Hepatocyte (in vitro differentiated cells): ENCODE measurements at regions not wholly inside any gene's neighbourhood (a gene's known extent, or its start where the extent isn't known, plus 50 kb on each side); places are given as distances from the start of the nearest gene placed in this dataset.

Experiments
- DNase-seq: peaks from one replicate; pipeline ENCODE4 v3.0.0-alpha.2; 2016; ENCODE audit warnings: low spot score
- H2AFZ ChIP-seq: fragments of 200-600 bp; sonication (generic); 2 replicates; pipeline ENCODE4 v1.6.0; 2016; ENCODE audit warnings: antibody characterized with exemption, mild to moderate bottlenecking
- H3K27ac ChIP-seq: fragments of 200-600 bp; sonication (generic); 2 replicates; pipeline ENCODE4 v1.5.1; 2016; ENCODE audit warnings: mild to moderate bottlenecking
- H3K27me3 ChIP-seq: fragments of 200-600 bp; sonication (generic); 2 replicates; pipeline ENCODE4 v1.6.1; 2016
- H3K36me3 ChIP-seq: fragments of 200-600 bp; sonication (generic); replicated peaks from 2 replicates; pipeline ENCODE4 v1.5.1; 2016; ENCODE audit warnings: low read depth; ENCODE audit not compliant: insufficient read depth
- H3K4me1 ChIP-seq: fragments of 200-600 bp; sonication (generic); 2 replicates; pipeline ENCODE4 v1.5.1; 2016; ENCODE audit warnings: mild to moderate bottlenecking, moderate library complexity; ENCODE audit not compliant: insufficient read depth
- H3K4me2 ChIP-seq: fragments of 200-600 bp; sonication (generic); 2 replicates; pipeline ENCODE4 v1.6.0; 2016
- H3K4me3 ChIP-seq: fragments of 200-600 bp; sonication (generic); 2 replicates; pipeline ENCODE4 v1.5.1; 2016; ENCODE audit warnings: mild to moderate bottlenecking
- H3K79me2 ChIP-seq: fragments of 200-600 bp; sonication (generic); 2 replicates; pipeline ENCODE4 v1.6.0; 2017; ENCODE audit warnings: mild to moderate bottlenecking
- H3K9me2 ChIP-seq: fragments of 200-600 bp; sonication (generic); replicated peaks from 2 replicates; pipeline ENCODE4 v1.6.0; 2017; ENCODE audit warnings: mild to moderate bottlenecking; ENCODE audit not compliant: insufficient read depth
- H3K9me3 ChIP-seq: fragments of 200-600 bp; sonication (generic); 2 replicates; pipeline ENCODE4 v1.5.1; 2016; ENCODE audit warnings: low read depth, mild to moderate bottlenecking
- H4K20me1 ChIP-seq: fragments of 200-600 bp; sonication (generic); 2 replicates; pipeline ENCODE4 v1.6.0; 2016; ENCODE audit warnings: mild to moderate bottlenecking; ENCODE audit not compliant: insufficient read depth, poor library complexity, severe bottlenecking
- EZH2 ChIP-seq: fragments of 200-600 bp; sonication (generic); IDR thresholded peaks from 2 replicates; pipeline ENCODE4 v1.6.1; 2016; ENCODE audit warnings: antibody characterized with exemption, mild to moderate bottlenecking, borderline replicate concordance
- EZH2phosphoT487 ChIP-seq: fragments of 200-600 bp; sonication (generic); IDR thresholded peaks from one replicate; pipeline ENCODE4 v1.6.1; 2018; ENCODE audit warnings: antibody characterized with exemption, mild to moderate bottlenecking, low read depth, moderate library complexity; ENCODE audit not compliant: unreplicated experiment, severe bottlenecking
- WGBS: methylation state at CpG from one replicate; pipeline ENCODE4 v1.1.6; 2016; ENCODE audit warnings: low lambda C conversion rate; ENCODE audit errors: missing lambda C conversion rate; 5-methylcytosine and 5-hydroxymethylcytosine counted together
- TF ChIP-seq, protein P1 (sequence below): fragments of 200-600 bp; sonication (generic); IDR thresholded peaks from 2 replicates; pipeline ENCODE4 v1.5.1; 2016; ENCODE audit warnings: antibody characterized with exemption, mild to moderate bottlenecking; ENCODE audit not compliant: poor library complexity

DNA sequence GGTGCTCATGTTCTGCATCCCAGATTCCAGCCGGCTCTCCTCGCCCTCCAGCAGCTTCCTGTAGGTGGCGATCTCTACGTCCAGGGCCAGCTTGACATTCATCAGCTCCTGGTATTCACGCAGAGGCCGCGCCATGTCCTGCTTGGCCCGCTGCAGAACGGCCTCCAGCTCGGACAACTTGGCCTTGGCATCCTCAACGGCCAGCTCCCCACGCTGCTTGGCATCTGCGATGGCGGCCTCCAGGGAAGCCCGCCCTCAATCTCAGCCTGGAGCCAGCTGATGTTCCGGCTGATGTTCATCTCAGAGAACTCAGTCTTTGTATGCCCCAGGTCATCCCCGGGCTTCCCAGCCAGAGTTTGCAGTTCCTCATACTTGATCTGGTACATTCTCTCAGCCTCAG is 431.8 kb upstream of the DIPK2B start:
- Histone ChIP-seq H3K36me3 (no peaks in the 10 kb centered on the region), H3K9me2 (no peaks in the 10 kb centered on the region), H3K27ac (no peak overlapping the region), H3K4me1 (no peaks in the 10 kb centered on the region), H3K4me3 (no peak overlapping the region), H3K79me2 (no peaks in the 10 kb centered on the region), H4K20me1 (no peaks in the 10 kb centered on the region), H3K4me2 (no peak overlapping the region), H3K27me3 (no peaks in the 10 kb centered on the region), H2AFZ (no peak overlapping the region), H3K9me3 (no peaks in the 10 kb centered on the region)
- WGBS: 94% methylated on average over 17 of the region's 17 CpGs
- TF ChIP-seq EZH2 (no peak), EZH2phosphoT487 (no peak)
- TF ChIP-seq, protein P1, sequence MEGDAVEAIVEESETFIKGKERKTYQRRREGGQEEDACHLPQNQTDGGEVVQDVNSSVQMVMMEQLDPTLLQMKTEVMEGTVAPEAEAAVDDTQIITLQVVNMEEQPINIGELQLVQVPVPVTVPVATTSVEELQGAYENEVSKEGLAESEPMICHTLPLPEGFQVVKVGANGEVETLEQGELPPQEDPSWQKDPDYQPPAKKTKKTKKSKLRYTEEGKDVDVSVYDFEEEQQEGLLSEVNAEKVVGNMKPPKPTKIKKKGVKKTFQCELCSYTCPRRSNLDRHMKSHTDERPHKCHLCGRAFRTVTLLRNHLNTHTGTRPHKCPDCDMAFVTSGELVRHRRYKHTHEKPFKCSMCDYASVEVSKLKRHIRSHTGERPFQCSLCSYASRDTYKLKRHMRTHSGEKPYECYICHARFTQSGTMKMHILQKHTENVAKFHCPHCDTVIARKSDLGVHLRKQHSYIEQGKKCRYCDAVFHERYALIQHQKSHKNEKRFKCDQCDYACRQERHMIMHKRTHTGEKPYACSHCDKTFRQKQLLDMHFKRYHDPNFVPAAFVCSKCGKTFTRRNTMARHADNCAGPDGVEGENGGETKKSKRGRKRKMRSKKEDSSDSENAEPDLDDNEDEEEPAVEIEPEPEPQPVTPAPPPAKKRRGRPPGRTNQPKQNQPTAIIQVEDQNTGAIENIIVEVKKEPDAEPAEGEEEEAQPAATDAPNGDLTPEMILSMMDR: no peak
- no peak for DNase-seq

DNA sequence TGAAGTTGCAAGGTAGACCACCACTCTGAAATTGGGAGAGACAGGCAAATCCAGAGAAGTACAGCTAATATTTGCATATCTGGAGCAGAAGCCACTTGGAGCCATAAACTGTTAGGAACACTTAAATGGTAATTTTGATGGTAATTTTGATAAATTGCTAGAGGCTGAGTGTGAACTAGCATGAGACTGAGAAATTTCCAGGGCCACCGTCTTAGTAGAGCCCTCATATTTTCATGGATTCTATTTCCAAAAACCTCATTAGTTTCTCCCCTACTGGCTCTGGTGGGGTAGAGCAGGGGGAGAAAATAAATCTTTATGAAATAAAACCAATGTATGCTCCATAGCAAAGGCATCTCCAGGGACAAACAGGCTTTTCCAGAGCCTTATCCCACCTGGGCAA is 429.4 kb upstream of the DIPK2B start:
- no peak overlapping the region for H3K4me3 ChIP-seq
- WGBS: 85% methylated on average over 1 of the region's 1 CpG
- H2AFZ ChIP-seq: no peak overlapping the region
- H4K20me1 ChIP-seq: no peaks in the 10 kb centered on the region
- H3K4me1 ChIP-seq: no peaks in the 10 kb centered on the region
- H3K27ac ChIP-seq: no peak overlapping the region
- H3K27me3 ChIP-seq: no peaks in the 10 kb centered on the region
- TF ChIP-seq EZH2phosphoT487: no peak
- TF ChIP-seq EZH2: no peak
- TF ChIP-seq, protein P1: no peak
- no peaks in the 10 kb centered on the region for H3K79me2 ChIP-seq
- DNase-seq: no peak
- H3K9me3 ChIP-seq: no peaks in the 10 kb centered on the region
- no peaks in the 10 kb centered on the region for H3K9me2 ChIP-seq
- no peaks in the 10 kb centered on the region for H3K36me3 ChIP-seq
- H3K4me2 ChIP-seq: no peak overlapping the region

DNA sequence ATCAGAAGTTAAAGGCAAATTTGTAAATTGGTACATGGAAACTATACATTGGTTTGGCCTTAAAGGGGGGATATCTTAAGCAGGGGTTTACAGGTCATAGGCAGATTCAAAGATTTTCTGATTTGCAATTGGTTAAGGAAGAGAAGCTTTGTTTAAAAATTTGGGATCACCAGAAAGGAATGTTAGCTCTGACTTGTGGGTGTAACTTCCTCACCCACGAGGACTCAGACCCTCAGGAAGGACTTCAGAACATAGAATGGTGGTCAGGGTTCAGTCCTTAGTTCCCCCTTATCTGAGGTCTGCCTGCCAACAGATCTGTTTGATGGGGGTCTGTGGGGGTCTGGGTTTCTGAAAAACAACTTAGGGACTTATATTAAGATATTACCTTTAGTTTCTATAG is 427.4 kb upstream of the DIPK2B start:
- no peak for DNase-seq
- Histone ChIP-seq H3K9me2 (no peaks in the 10 kb centered on the region), H3K27ac (no peak overlapping the region), H3K4me2 (no peak overlapping the region), H3K36me3 (no peaks in the 10 kb centered on the region), H3K27me3 (no peaks in the 10 kb centered on the region), H2AFZ (no peak overlapping the region), H3K4me3 (no peak overlapping the region), H3K4me1 (no peaks in the 10 kb centered on the region), H3K9me3 (no peaks in the 10 kb centered on the region), H4K20me1 (no peaks in the 10 kb centered on the region), H3K79me2 (no peaks in the 10 kb centered on the region)
- TF ChIP-seq EZH2phosphoT487 (no peak), EZH2 (no peak)
- TF ChIP-seq, protein P1: no peak
- WGBS: 46% methylated on average over 1 of the region's 1 CpG

DNA sequence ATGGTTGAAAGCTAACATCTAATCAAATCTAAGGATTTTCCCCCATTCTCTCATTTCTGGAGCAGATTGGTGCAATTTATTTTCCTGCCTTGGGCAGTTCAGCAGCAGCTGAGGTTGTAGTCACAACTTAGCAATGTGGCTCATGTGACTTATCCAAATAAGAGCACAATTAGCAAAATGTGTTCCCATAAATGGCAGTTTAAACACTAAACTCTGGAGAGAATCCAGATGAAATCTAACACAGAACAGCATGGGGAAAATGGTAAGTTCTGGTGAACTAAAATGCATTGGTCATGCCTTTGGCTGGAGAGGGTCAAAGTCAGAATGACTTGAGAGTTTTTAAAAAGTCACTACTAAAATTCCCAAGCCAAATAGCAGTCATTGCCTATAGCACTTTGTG is 422.6 kb upstream of the DIPK2B start:
- Histone ChIP-seq H3K4me2 (no peak overlapping the region), H3K27ac (peak overlapping the region; percentile 38)
- DNase-seq: peak; percentile 24

More for the DNA sequence above, 422.6 kb upstream of the DIPK2B start:
- H3K36me3 ChIP-seq: no peaks in the 10 kb centered on the region
- peaks cover 3% of the 10 kb centered on the region for H3K9me3 ChIP-seq
- H3K4me3 ChIP-seq: no peak overlapping the region
- H3K4me1 ChIP-seq: no peaks in the 10 kb centered on the region
- H4K20me1 ChIP-seq: no peaks in the 10 kb centered on the region
- no peaks in the 10 kb centered on the region for H3K27me3 ChIP-seq
- H3K79me2 ChIP-seq: no peaks in the 10 kb centered on the region
- TF ChIP-seq EZH2: no peak
- TF ChIP-seq, protein P1: no peak
- TF ChIP-seq EZH2phosphoT487: no peak
- no peak overlapping the region for H2AFZ ChIP-seq
- H3K9me2 ChIP-seq: no peaks in the 10 kb centered on the region
